Progenitor cell of endocrine pancreas (in vitro differentiated cells): ENCODE measurements at regions not wholly inside any gene's neighbourhood (a gene's known extent, or its start where the extent isn't known, plus 50 kb on each side); places are given as distances from the start of the nearest gene placed in this dataset.

Source experiments
- DNase-seq: peaks from one replicate; pipeline ENCODE4 v3.0.0; 2021; ENCODE audit warnings: low spot score; ENCODE audit not compliant: unreplicated experiment
- H3K27ac Mint-ChIP-seq: 2 replicates; pipeline ENCODE4 v1.8.0; 2021; ENCODE audit warnings: mild to moderate bottlenecking, moderate library complexity, mixed read lengths
- H3K27me3 Mint-ChIP-seq: 2 replicates; pipeline ENCODE4 v1.8.0; 2021; ENCODE audit warnings: mixed read lengths
- H3K36me3 Mint-ChIP-seq: 2 replicates; pipeline ENCODE4 v1.8.0; 2022; ENCODE audit warnings: mixed read lengths; ENCODE audit not compliant: insufficient read depth
- H3K4me1 Mint-ChIP-seq: 2 replicates; pipeline ENCODE4 v1.8.0; 2021; ENCODE audit warnings: low read depth, mixed read lengths
- H3K4me3 Mint-ChIP-seq: 2 replicates; pipeline ENCODE4 v1.8.0; 2021; ENCODE audit warnings: low read depth, mild to moderate bottlenecking, moderate library complexity, mixed read lengths
- H3K9me3 Mint-ChIP-seq: 2 replicates; pipeline ENCODE4 v1.8.0; 2021; ENCODE audit warnings: low read depth, mixed read lengths
- TF ChIP-seq, protein P1 (sequence below): fragments of 200-600 bp; sonication (generic); IDR thresholded peaks from one replicate; pipeline ENCODE4 v1.5.0; 2021; ENCODE audit warnings: antibody characterized with exemption, mild to moderate bottlenecking; ENCODE audit not compliant: unreplicated experiment

DNA sequence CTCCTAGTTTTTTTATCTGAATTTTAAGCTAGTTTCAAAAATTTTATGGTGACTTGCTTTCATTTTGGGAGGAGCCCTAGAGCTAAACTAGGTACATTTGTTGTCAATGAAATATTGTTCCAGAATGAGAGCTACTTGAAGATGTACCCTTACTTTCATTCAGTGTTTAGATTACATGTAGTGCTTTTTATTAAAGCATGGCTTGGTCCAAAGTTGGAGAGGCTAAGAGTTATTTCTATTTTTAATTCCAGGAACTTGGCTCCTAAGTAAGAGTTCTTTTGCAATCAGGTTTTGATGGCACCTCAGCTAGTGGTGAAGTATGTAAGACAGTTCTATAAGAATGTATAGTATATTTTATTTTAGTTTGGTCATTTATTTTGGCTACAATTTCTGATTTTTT lies 165.5 kb downstream of the PRR32 start:
- Mint-ChIP-seq H3K36me3 (peaks cover 1% of the 10 kb centered on the region), H3K4me1 (peaks cover 5% of the 10 kb centered on the region), H3K27me3 (no peaks in the 10 kb centered on the region), H3K9me3 (peaks cover 6% of the 10 kb centered on the region), H3K27ac (no peak overlapping the region), H3K4me3 (no peak overlapping the region)
- DNase-seq: no peak
- TF ChIP-seq, protein P1, sequence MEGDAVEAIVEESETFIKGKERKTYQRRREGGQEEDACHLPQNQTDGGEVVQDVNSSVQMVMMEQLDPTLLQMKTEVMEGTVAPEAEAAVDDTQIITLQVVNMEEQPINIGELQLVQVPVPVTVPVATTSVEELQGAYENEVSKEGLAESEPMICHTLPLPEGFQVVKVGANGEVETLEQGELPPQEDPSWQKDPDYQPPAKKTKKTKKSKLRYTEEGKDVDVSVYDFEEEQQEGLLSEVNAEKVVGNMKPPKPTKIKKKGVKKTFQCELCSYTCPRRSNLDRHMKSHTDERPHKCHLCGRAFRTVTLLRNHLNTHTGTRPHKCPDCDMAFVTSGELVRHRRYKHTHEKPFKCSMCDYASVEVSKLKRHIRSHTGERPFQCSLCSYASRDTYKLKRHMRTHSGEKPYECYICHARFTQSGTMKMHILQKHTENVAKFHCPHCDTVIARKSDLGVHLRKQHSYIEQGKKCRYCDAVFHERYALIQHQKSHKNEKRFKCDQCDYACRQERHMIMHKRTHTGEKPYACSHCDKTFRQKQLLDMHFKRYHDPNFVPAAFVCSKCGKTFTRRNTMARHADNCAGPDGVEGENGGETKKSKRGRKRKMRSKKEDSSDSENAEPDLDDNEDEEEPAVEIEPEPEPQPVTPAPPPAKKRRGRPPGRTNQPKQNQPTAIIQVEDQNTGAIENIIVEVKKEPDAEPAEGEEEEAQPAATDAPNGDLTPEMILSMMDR: no peak

DNA sequence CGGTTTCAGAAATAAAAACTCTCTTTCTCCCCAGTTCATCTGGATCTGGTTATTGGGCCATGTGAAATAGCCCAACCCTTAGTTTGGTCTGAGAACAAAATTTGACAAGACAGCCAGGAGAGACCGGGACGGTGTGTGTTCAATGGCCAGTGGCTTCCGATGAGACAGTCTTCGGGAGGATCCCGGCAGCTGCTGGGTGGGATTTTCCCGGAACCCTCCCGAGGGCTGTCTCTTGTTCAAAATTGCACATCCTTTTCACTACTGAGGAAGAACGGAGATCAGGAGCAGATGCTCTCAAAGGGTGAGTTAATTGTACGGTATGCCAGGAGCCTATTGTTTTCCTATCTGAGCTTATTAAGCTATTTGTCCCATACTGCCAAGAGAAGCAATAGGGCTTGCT lies 166.5 kb downstream of the PRR32 start:
- Mint-ChIP-seq H3K4me1 (peaks cover 7% of the 10 kb centered on the region), H3K27me3 (no peaks in the 10 kb centered on the region), H3K4me3 (no peak overlapping the region), H3K36me3 (peaks cover 1% of the 10 kb centered on the region), H3K9me3 (peaks cover 14% of the 10 kb centered on the region), H3K27ac (no peak overlapping the region)
- DNase-seq: no peak
- TF ChIP-seq, protein P1: no peak

GRCh38 chrX:126994032-126994600 lies 174.6 kb downstream of the PRR32 start:
- peaks cover 4% of the 10 kb centered on the region for H3K4me1 Mint-ChIP-seq
- H3K4me3 Mint-ChIP-seq: no peak overlapping the region
- H3K36me3 Mint-ChIP-seq: no peaks in the 10 kb centered on the region
- no peak overlapping the region for H3K27ac Mint-ChIP-seq
- TF ChIP-seq, protein P1: no peak
- no peaks in the 10 kb centered on the region for H3K27me3 Mint-ChIP-seq
- peaks cover 18% of the 10 kb centered on the region for H3K9me3 Mint-ChIP-seq
- no peak for DNase-seq

GRCh38 chrX:127011629-127012028 lies 192.1 kb downstream of the PRR32 start:
- no peak for DNase-seq
- H3K36me3 Mint-ChIP-seq: no peaks in the 10 kb centered on the region
- H3K4me1 Mint-ChIP-seq: no peaks in the 10 kb centered on the region
- H3K27me3 Mint-ChIP-seq: no peaks in the 10 kb centered on the region
- no peak overlapping the region for H3K27ac Mint-ChIP-seq
- H3K4me3 Mint-ChIP-seq: no peak overlapping the region
- peaks cover 33% of the 10 kb centered on the region for H3K9me3 Mint-ChIP-seq
- TF ChIP-seq, protein P1: no peak

DNA sequence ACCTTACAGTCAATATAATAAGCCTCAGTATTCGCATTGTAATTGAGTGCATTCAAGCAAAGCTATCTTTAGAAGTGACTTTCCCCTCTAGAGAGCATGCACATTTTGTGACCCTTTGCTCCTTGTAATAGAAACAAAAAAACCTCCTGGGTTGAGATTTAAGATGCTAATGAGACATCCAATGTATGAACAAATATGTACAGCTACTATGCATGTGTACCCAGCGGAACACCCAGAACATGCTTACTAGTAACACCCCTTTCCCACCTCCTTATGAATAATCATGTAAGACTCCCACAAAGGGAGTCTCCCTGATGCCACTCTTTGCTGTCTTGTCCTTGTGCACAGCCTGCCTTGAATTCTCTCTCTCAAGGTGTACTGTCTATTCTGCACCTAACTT lies 205.5 kb downstream of the PRR32 start:
- TF ChIP-seq, protein P1: no peak
- peaks cover 6% of the 10 kb centered on the region for H3K9me3 Mint-ChIP-seq
- DNase-seq: no peak
- no peak overlapping the region for H3K4me3 Mint-ChIP-seq
- peaks cover 9% of the 10 kb centered on the region for H3K4me1 Mint-ChIP-seq
- no peak overlapping the region for H3K27ac Mint-ChIP-seq
- no peaks in the 10 kb centered on the region for H3K27me3 Mint-ChIP-seq
- H3K36me3 Mint-ChIP-seq: no peaks in the 10 kb centered on the region
